Type B pancreatic cell (in vitro differentiated cells): ENCODE measurements at regions not wholly inside any gene's neighbourhood (a gene's known extent, or its start where the extent isn't known, plus 50 kb on each side); places are given as distances from the start of the nearest gene placed in this dataset.

Experiments
- DNase-seq: peaks from one replicate; pipeline ENCODE4 v3.0.0; 2021; ENCODE audit warnings: mixed read lengths; ENCODE audit not compliant: unreplicated experiment; ENCODE audit errors: extremely low spot score
- H3K27ac Mint-ChIP-seq: 2 replicates; pipeline ENCODE4 v1.8.0; 2021; ENCODE audit warnings: mild to moderate bottlenecking, mixed read lengths
- H3K27me3 Mint-ChIP-seq: 2 replicates; pipeline ENCODE4 v1.8.0; 2021; ENCODE audit warnings: mixed read lengths
- H3K36me3 Mint-ChIP-seq: 2 replicates; pipeline ENCODE4 v1.8.0; 2021; ENCODE audit warnings: mixed read lengths
- H3K4me1 Mint-ChIP-seq: one replicate; pipeline ENCODE4 v1.8.0; 2021; ENCODE audit warnings: mixed read lengths; ENCODE audit not compliant: unreplicated experiment
- H3K4me3 Mint-ChIP-seq: 2 replicates; pipeline ENCODE4 v1.8.0; 2021; ENCODE audit warnings: mild to moderate bottlenecking, mixed read lengths
- H3K9me3 Mint-ChIP-seq: 2 replicates; pipeline ENCODE4 v1.8.0; 2021; ENCODE audit warnings: mixed read lengths
- TF ChIP-seq, protein P1 (sequence below): fragments of 200-600 bp; sonication (generic); conservative IDR thresholded peaks from 2 replicates; pipeline ENCODE4 v1.5.0; 2021; ENCODE audit warnings: antibody characterized with exemption, mild to moderate bottlenecking

GRCh38 chr2:180621941-180622918 is 358.2 kb upstream of the UBE2E3 start:
- TF ChIP-seq, protein P1, sequence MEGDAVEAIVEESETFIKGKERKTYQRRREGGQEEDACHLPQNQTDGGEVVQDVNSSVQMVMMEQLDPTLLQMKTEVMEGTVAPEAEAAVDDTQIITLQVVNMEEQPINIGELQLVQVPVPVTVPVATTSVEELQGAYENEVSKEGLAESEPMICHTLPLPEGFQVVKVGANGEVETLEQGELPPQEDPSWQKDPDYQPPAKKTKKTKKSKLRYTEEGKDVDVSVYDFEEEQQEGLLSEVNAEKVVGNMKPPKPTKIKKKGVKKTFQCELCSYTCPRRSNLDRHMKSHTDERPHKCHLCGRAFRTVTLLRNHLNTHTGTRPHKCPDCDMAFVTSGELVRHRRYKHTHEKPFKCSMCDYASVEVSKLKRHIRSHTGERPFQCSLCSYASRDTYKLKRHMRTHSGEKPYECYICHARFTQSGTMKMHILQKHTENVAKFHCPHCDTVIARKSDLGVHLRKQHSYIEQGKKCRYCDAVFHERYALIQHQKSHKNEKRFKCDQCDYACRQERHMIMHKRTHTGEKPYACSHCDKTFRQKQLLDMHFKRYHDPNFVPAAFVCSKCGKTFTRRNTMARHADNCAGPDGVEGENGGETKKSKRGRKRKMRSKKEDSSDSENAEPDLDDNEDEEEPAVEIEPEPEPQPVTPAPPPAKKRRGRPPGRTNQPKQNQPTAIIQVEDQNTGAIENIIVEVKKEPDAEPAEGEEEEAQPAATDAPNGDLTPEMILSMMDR, result no peak
- no peak overlapping the region for H3K4me3 Mint-ChIP-seq
- DNase-seq, result no peak
- no peak overlapping the region for H3K27ac Mint-ChIP-seq
- H3K36me3 Mint-ChIP-seq, result no peaks in the 10 kb centered on the region
- H3K9me3 Mint-ChIP-seq, result no peaks in the 10 kb centered on the region
- no peaks in the 10 kb centered on the region for H3K27me3 Mint-ChIP-seq
- no peaks in the 10 kb centered on the region for H3K4me1 Mint-ChIP-seq

DNA sequence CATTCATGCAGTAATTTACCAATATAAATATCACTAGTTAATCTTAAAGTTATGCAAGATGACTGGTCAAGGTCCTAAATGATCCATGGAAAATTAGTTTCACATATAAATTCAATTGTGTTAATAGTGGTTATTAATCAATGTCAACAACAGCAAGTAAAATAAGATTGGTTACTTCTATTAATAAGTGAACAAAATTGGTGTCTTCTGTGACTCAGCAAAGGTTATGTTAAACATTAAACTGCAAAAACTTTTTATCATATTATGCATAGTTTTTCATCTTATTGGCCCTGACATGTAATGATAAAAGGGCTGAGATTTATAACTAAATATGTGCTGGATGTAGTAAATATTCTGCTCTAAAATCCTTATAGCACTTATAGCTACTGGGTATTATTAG is 359.0 kb upstream of the UBE2E3 start:
- Mint-ChIP-seq H3K27me3 (no peaks in the 10 kb centered on the region), H3K4me3 (no peak overlapping the region), H3K27ac (no peak overlapping the region), H3K36me3 (no peaks in the 10 kb centered on the region), H3K4me1 (no peaks in the 10 kb centered on the region), H3K9me3 (no peaks in the 10 kb centered on the region)
- DNase-seq, result no peak
- TF ChIP-seq, protein P1, result no peak

- no peak for DNase-seq
- H3K4me3 Mint-ChIP-seq, result no peak overlapping the region
- H3K9me3 Mint-ChIP-seq, result no peaks in the 10 kb centered on the region
- no peaks in the 10 kb centered on the region for H3K36me3 Mint-ChIP-seq
- H3K27me3 Mint-ChIP-seq, result no peaks in the 10 kb centered on the region
- TF ChIP-seq, protein P1, result no peak
- no peaks in the 10 kb centered on the region for H3K4me1 Mint-ChIP-seq
- no peak overlapping the region for H3K27ac Mint-ChIP-seq
These were observed 361.8 kb upstream of the UBE2E3 start for GRCh38 chr2:180618570-180618969.

GRCh38 chr2:180614776-180615175 is 365.6 kb upstream of the UBE2E3 start:
- Mint-ChIP-seq H3K27me3 (peaks cover 3% of the 10 kb centered on the region), H3K4me1 (no peaks in the 10 kb centered on the region), H3K4me3 (no peak overlapping the region), H3K9me3 (no peaks in the 10 kb centered on the region), H3K27ac (no peak overlapping the region), H3K36me3 (no peaks in the 10 kb centered on the region)
- TF ChIP-seq, protein P1, result no peak
- no peak for DNase-seq

- TF ChIP-seq, protein P1, result no peak
- H3K4me1 Mint-ChIP-seq, result peaks cover 4% of the 10 kb centered on the region
- no peaks in the 10 kb centered on the region for H3K9me3 Mint-ChIP-seq
- no peak overlapping the region for H3K27ac Mint-ChIP-seq
- DNase-seq, result no peak
- no peaks in the 10 kb centered on the region for H3K36me3 Mint-ChIP-seq
- H3K4me3 Mint-ChIP-seq, result no peak overlapping the region
- H3K27me3 Mint-ChIP-seq, result peaks cover 6% of the 10 kb centered on the region
These were observed 370.6 kb upstream of the UBE2E3 start for GRCh38 chr2:180609626-180610340.
